ENCODE measurements at regions not wholly inside any gene's neighbourhood (a gene's known extent, or its start where the extent isn't known, plus 50 kb on each side); places are given as distances from the start of the nearest gene placed in this dataset.

DNA sequence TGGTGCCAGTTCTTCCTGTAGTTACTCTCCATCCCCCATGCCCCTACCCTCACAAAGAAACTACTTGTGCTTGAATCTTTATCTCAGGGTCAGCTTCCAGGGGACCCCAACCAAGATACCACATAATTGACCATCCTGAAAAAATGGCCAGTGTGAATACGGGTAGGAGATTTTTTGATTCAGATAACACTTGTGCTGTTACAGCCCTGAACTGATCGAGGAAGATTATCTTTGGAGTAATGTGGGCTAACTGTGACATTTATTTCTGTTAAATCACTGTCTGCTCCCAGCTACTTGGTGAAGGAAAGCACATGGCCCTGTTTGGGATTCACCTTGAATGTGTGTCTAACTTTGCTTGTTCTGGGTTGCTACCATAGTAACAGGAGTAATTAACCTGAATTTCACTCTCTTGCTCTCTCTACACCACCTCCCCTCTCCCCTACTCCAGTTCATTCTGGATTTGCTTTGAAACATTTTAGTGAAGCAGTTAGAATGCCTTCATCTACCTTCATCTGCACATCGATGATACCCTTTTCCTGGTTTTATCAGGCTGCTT lies 219.6 kb upstream of the CHD6 start:
- TF ChIP-seq CTCF (IDR thresholded peaks at IDR 0.05) (no peak), POLR2A (IDR thresholded peaks at IDR 0.05) (no peak)

Data from heart left ventricle (tissue), 13 donors.